Endothelial cell of umbilical vein (primary cell): ENCODE measurements at regions not wholly inside any gene's neighbourhood (a gene's known extent, or its start where the extent isn't known, plus 50 kb on each side); places are given as distances from the start of the nearest gene placed in this dataset.

Source experiments
- BruUV-seq: library from RNA; stranded (reverse); fragments of 400-500 nt; replicated peaks from 2 replicates; lab custom pipeline; 2021; lab: Mats Ljungman, UMichigan
- CTCF ChIA-PET: fragments of 300-600, 350-600 bp; sonication (Branson Sonifier 250); formaldehyde crosslinking; loops from one replicate; lab custom pipeline; 2021; ENCODE audit warnings: antibody characterized with exemption, inconsistent platforms; lab: Charles Lee
- POLR2A ChIA-PET: fragments of 300-600, 350-600 bp; sonication (Branson Sonifier 250); formaldehyde crosslinking; loops from one replicate; lab custom pipeline; 2021; ENCODE audit warnings: antibody characterized with exemption, inconsistent platforms; lab: Charles Lee
- DNase-seq: peaks from one replicate; pipeline ENCODE4 v3.0.0-alpha.2; 2011; ENCODE audit warnings: low read depth, low spot score
- FAIRE-seq: peaks from 2 replicates; lab custom pipeline; 2011; peaks lifted over from hg19 to GRCh38; lab: Jason Lieb, UNC
- H2AFZ ChIP-seq: 2 replicates; pipeline ENCODE4 v1.6.0; 2012; ENCODE audit warnings: low read depth, low read length, control low read depth, inconsistent platforms
- H3K27ac ChIP-seq: 2 replicates; pipeline ENCODE4 v1.5.1; 2011; ENCODE audit warnings: low read depth, mild to moderate bottlenecking, control low read depth, low read length, moderate library complexity; ENCODE audit not compliant: insufficient read depth
- H3K27me3 ChIP-seq, 2 experiments: 2 replicates each; pipeline versions ENCODE4 v1.6.0 to v1.6.1; 2011; ENCODE audit warnings: low read length in 2 of 2, mixed read lengths in 1 of 2; ENCODE audit not compliant: control insufficient read depth in 2 of 2, insufficient read depth in 2 of 2
- H3K36me3 ChIP-seq, 2 experiments: 2 replicates in 1 of 2; 3 replicates in 1 of 2; pipeline ENCODE4 v1.5.1; 2011; ENCODE audit warnings: low read length in 2 of 2, mild to moderate bottlenecking in 1 of 2, moderate library complexity in 1 of 2; ENCODE audit not compliant: control insufficient read depth in 2 of 2, insufficient read depth in 2 of 2; ENCODE audit errors: extremely low read depth in 1 of 2
- H3K4me1 ChIP-seq: 3 replicates; pipeline ENCODE4 v1.5.1; 2011; ENCODE audit warnings: mild to moderate bottlenecking, low read length; ENCODE audit not compliant: control insufficient read depth, insufficient read depth; ENCODE audit errors: extremely low read depth
- H3K4me2 ChIP-seq: 2 replicates; pipeline ENCODE4 v1.6.1; 2011; ENCODE audit warnings: low read length, control low read depth, mixed read lengths; ENCODE audit not compliant: insufficient read depth
- H3K4me3 ChIP-seq, 3 experiments: fragments of 200-600 bp in 1 of 3; sonication (generic), shearing (Covaris generic) in 1 of 3; replicated peaks in 1 of 3; 2 replicates each; pipeline ENCODE4 v1.5.1; 2011 to 2016; ENCODE audit warnings: control low read depth in 3 of 3, low read length in 3 of 3, mild to moderate bottlenecking in 2 of 3, inconsistent platforms in 1 of 3, low read depth in 1 of 3, moderate library complexity in 1 of 3; ENCODE audit not compliant: insufficient read depth in 1 of 3
- H3K79me2 ChIP-seq: 2 replicates; pipeline ENCODE4 v1.6.0; 2012; ENCODE audit warnings: low read length, inconsistent platforms; ENCODE audit not compliant: control insufficient read depth, insufficient read depth
- H3K9ac ChIP-seq: replicated peaks from 2 replicates; pipeline ENCODE3; 2011; ENCODE audit warnings: low read length, control low read depth; ENCODE audit not compliant: insufficient read depth; ENCODE audit errors: extremely low read depth
- H3K9me1 ChIP-seq: replicated peaks from 3 replicates; pipeline ENCODE4 v1.6.0; 2011; ENCODE audit warnings: mild to moderate bottlenecking, low read length; ENCODE audit not compliant: control insufficient read depth, insufficient read depth; ENCODE audit errors: extremely low read depth
- H3K9me3 ChIP-seq: replicated peaks from 2 replicates; pipeline ENCODE4 v1.5.1; 2012; ENCODE audit warnings: low read length, inconsistent platforms; ENCODE audit not compliant: control insufficient read depth, insufficient read depth
- H4K20me1 ChIP-seq: replicated peaks from 2 replicates; pipeline ENCODE3; 2011; ENCODE audit warnings: mild to moderate bottlenecking, low read length; ENCODE audit not compliant: control insufficient read depth, insufficient read depth; ENCODE audit errors: extremely low read depth
- EZH2 ChIP-seq: IDR thresholded peaks from 2 replicates; pipeline ENCODE4 v1.6.1; 2012; ENCODE audit warnings: borderline replicate concordance, low read depth, mild to moderate bottlenecking, moderate library complexity, low read length, inconsistent platforms; ENCODE audit not compliant: severe bottlenecking
- JUN ChIP-seq: IDR thresholded peaks from 2 replicates; pipeline ENCODE4 v1.6.1; 2011; ENCODE audit warnings: borderline replicate concordance, low read depth; ENCODE audit not compliant: insufficient read length, insufficient read depth
- MAX ChIP-seq: IDR thresholded peaks from 2 replicates; pipeline ENCODE4 v1.6.1; 2011; ENCODE audit not compliant: insufficient read depth, insufficient read length
- POLR2A ChIP-seq: IDR thresholded peaks from 2 replicates; pipeline ENCODE4 v1.6.1; 2012; ENCODE audit warnings: low read depth, mild to moderate bottlenecking, control low read depth, low read length
- POLR2AphosphoS5 ChIP-seq: IDR thresholded peaks from 2 replicates; pipeline ENCODE4 v1.6.1; 2012; ENCODE audit warnings: low read depth, mild to moderate bottlenecking, control low read depth, low read length, moderate library complexity; ENCODE audit not compliant: insufficient read depth
- dilution Hi-C: fragments of 300-500 bp; cut with MboI; formaldehyde crosslinking; loops from one replicate; pipeline ENCODE4 v1.15.0; 2019; ENCODE audit warnings: low sequenced_read_pairs; ENCODE audit not compliant: extremely low pct_ligation_motif_present
- intact Hi-C: fragments of 100-400 bp; cut with micrococcal nuclease; formaldehyde crosslinking; loops from one replicate; pipeline ENCODE4 v1.10.0; 2022

- FAIRE-seq (no peak), DNase-seq (no peak)
- ChIA-PET CTCF (interaction anchor here (0.7 to 3.9 kb wide), 4 partner anchors 15 to 354 kb away, joined by 3 to 40 read pairs (median 12); no protein-coding TSS in a partner anchor), POLR2A (no interaction called here)
- Histone ChIP-seq H4K20me1 (no peaks in the 10 kb centered on the region), H3K27me3 (no peaks in the 10 kb centered on the region), H3K9me3 (no peaks in the 10 kb centered on the region), H3K4me3 (no peak overlapping the region), H3K4me2 (no peak overlapping the region), H3K27ac (no peak overlapping the region), H3K36me3 (no peaks in the 10 kb centered on the region), H3K9me1 (no peaks in the 10 kb centered on the region), H3K9ac (no peak overlapping the region), H2AFZ (no peak overlapping the region), H3K4me1 (no peaks in the 10 kb centered on the region), H3K79me2 (no peaks in the 10 kb centered on the region)
- BruUV-seq = no TSS peak
- TF ChIP-seq POLR2AphosphoS5 (no peak), EZH2 (no peak)
- dilution Hi-C loops (no loop called here), intact Hi-C loops (loop anchor here (5.0 kb wide), 1 partner anchor 132 kb away; the partner anchor contains the start of gene CCDC71L)
Measured at GRCh38 chr7:106794276-106795083, 70.6 kb upstream of the PIK3CG start.

- FAIRE-seq (no peak), DNase-seq (no peak)
- Histone ChIP-seq H4K20me1 (no peaks in the 10 kb centered on the region), H3K27me3 (no peaks in the 10 kb centered on the region), H3K9ac (no peak overlapping the region), H3K4me1 (no peaks in the 10 kb centered on the region), H3K27ac (no peak overlapping the region), H3K9me3 (no peaks in the 10 kb centered on the region), H3K9me1 (no peaks in the 10 kb centered on the region), H3K4me2 (no peak overlapping the region), H3K4me3 (no peak overlapping the region), H3K36me3 (no peaks in the 10 kb centered on the region), H2AFZ (no peak overlapping the region), H3K79me2 (no peaks in the 10 kb centered on the region)
- intact Hi-C loops (no loop called here), dilution Hi-C loops (no loop called here)
- no TSS peak for BruUV-seq
- ChIA-PET CTCF (interaction anchor here (0.8 to 3.9 kb wide), 2 partner anchors 16 to 353 kb away, joined by 3 to 40 read pairs; no protein-coding TSS in a partner anchor), POLR2A (no interaction called here)
- TF ChIP-seq POLR2A (no peak), JUN (no peak), MAX (no peak), POLR2AphosphoS5 (no peak)
Measured at GRCh38 chr7:106795084-106795876, 69.8 kb upstream of the PIK3CG start.
